HEK293 (cell line): ENCODE measurements at regions not wholly inside any gene's neighbourhood (a gene's known extent, or its start where the extent isn't known, plus 50 kb on each side); places are given as distances from the start of the nearest gene placed in this dataset.

Experiments
- GLI4 ChIP-seq: fragments of 450-650 bp; formaldehyde crosslinking; IDR thresholded peaks from 2 replicates; pipeline ENCODE4 v1.5.1; 2016; ENCODE audit warnings: missing biosample characterization, missing genetic modification characterization
- TCF7L2 ChIP-seq: IDR thresholded peaks from 2 replicates; pipeline ENCODE4 v1.6.1; 2011; ENCODE audit warnings: low read depth, mild to moderate bottlenecking, inconsistent platforms, low read length, moderate library complexity, borderline replicate concordance
- YY1 ChIP-seq: fragments of 450-650 bp; formaldehyde crosslinking; IDR thresholded peaks from 2 replicates; pipeline ENCODE4 v1.5.1; 2018; ENCODE audit warnings: missing biosample characterization, missing genetic modification characterization
- ZIC2 ChIP-seq: fragments of 450-650 bp; formaldehyde crosslinking; IDR thresholded peaks from 2 replicates; pipeline ENCODE4 v1.5.1; 2016; ENCODE audit warnings: missing biosample characterization, missing genetic modification characterization
- ZNF211 ChIP-seq: fragments of 450-650 bp; formaldehyde crosslinking; IDR thresholded peaks from 2 replicates; pipeline ENCODE4 v1.5.1; 2016; ENCODE audit warnings: low read depth, missing biosample characterization, missing genetic modification characterization
- ZNF311 ChIP-seq: fragments of 450-650 bp; formaldehyde crosslinking; IDR thresholded peaks from 2 replicates; pipeline ENCODE4 v1.5.1; 2017; ENCODE audit warnings: missing biosample characterization, missing genetic modification characterization, borderline replicate concordance
- ZNF843 ChIP-seq: fragments of 450-650 bp; formaldehyde crosslinking; IDR thresholded peaks from 2 replicates; pipeline ENCODE4 v1.5.1; 2016; ENCODE audit warnings: missing biosample characterization, missing genetic modification characterization
- TF ChIP-seq, protein P1 (sequence below): fragments of 450-650 bp; formaldehyde crosslinking; IDR thresholded peaks from 2 replicates; pipeline ENCODE4 v1.5.1; 2016; ENCODE audit warnings: missing biosample characterization, missing genetic modification characterization
- TF ChIP-seq, protein P2 (sequence below): sonication (generic); formaldehyde crosslinking; IDR thresholded peaks from 2 replicates; pipeline ENCODE4 v1.8.1; 2022; ENCODE audit warnings: mild to moderate bottlenecking, moderate library complexity, missing genetic modification reagents
- TF ChIP-seq, protein P3 (sequence below): fragments of 450-650 bp; formaldehyde crosslinking; IDR thresholded peaks from 2 replicates; pipeline ENCODE4 v1.5.1; 2016; ENCODE audit warnings: missing biosample characterization, missing genetic modification characterization
- TF ChIP-seq, protein P4 (sequence below): fragments of 450-650 bp; formaldehyde crosslinking; IDR thresholded peaks from 2 replicates; pipeline ENCODE4 v1.5.1; 2016; ENCODE audit warnings: missing biosample characterization, missing genetic modification characterization
- TF ChIP-seq, protein P5 (sequence below): fragments of 450-650 bp; formaldehyde crosslinking; IDR thresholded peaks from 2 replicates; pipeline ENCODE4 v1.5.1; 2016; ENCODE audit warnings: missing biosample characterization, missing genetic modification characterization

DNA sequence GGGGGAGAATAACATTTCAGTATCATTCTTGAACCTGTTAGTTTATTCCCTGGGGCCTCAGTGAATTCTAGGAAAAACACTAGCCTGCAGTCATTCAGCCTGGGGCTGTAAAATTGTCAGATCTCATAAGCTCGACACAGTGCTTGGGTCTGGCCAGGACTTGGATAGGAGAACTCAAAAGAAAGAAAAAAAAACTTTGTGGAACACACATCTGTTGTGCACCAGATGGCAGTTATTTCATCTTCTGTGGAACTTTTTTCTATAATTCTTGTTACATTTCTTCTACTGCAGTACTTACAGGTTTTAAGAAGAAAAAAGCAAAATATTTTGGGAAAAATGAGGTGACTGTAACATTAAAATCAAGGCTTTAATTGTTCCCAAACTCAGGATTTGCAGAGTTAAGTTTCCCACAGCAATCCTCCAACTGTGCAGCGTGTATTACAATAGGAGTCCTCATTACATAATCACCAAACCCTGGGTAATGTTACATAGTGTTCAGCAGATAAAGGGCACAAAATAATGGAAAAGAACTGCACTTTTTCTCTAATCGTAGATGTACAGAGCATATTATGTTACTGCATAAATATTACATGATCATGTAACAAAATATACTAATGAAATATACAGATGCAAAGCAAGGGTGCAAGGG lies 531.1 kb upstream of the CITED2 start:
- TF ChIP-seq YY1 (no peak), ZNF843 (no peak), GLI4 (tag by site-specific recombination) (no peak), ZNF311 (tag by site-specific recombination) (no peak), TCF7L2 (no peak), ZIC2 (tag by site-specific recombination) (no peak), ZNF211 (tag by site-specific recombination) (no peak)
- TF ChIP-seq, protein P1, sequence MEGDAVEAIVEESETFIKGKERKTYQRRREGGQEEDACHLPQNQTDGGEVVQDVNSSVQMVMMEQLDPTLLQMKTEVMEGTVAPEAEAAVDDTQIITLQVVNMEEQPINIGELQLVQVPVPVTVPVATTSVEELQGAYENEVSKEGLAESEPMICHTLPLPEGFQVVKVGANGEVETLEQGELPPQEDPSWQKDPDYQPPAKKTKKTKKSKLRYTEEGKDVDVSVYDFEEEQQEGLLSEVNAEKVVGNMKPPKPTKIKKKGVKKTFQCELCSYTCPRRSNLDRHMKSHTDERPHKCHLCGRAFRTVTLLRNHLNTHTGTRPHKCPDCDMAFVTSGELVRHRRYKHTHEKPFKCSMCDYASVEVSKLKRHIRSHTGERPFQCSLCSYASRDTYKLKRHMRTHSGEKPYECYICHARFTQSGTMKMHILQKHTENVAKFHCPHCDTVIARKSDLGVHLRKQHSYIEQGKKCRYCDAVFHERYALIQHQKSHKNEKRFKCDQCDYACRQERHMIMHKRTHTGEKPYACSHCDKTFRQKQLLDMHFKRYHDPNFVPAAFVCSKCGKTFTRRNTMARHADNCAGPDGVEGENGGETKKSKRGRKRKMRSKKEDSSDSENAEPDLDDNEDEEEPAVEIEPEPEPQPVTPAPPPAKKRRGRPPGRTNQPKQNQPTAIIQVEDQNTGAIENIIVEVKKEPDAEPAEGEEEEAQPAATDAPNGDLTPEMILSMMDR (tag by site-specific recombination): no peak
- TF ChIP-seq, protein P2, sequence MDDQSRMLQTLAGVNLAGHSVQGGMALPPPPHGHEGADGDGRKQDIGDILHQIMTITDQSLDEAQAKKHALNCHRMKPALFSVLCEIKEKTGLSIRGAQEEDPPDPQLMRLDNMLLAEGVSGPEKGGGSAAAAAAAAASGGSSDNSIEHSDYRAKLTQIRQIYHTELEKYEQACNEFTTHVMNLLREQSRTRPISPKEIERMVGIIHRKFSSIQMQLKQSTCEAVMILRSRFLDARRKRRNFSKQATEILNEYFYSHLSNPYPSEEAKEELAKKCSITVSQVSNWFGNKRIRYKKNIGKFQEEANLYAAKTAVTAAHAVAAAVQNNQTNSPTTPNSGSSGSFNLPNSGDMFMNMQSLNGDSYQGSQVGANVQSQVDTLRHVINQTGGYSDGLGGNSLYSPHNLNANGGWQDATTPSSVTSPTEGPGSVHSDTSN (CRISPR knock-in tag): no peak
- TF ChIP-seq, protein P3, sequence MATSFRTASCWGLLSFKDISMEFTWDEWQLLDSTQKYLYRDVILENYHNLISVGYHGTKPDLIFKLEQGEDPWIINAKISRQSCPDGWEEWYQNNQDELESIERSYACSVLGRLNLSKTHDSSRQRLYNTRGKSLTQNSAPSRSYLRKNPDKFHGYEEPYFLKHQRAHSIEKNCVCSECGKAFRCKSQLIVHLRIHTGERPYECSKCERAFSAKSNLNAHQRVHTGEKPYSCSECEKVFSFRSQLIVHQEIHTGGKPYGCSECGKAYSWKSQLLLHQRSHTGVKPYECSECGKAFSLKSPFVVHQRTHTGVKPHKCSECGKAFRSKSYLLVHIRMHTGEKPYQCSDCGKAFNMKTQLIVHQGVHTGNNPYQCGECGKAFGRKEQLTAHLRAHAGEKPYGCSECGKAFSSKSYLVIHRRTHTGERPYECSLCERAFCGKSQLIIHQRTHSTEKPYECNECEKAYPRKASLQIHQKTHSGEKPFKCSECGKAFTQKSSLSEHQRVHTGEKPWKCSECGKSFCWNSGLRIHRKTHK (tag by site-specific recombination): no peak
- TF ChIP-seq, protein P4, sequence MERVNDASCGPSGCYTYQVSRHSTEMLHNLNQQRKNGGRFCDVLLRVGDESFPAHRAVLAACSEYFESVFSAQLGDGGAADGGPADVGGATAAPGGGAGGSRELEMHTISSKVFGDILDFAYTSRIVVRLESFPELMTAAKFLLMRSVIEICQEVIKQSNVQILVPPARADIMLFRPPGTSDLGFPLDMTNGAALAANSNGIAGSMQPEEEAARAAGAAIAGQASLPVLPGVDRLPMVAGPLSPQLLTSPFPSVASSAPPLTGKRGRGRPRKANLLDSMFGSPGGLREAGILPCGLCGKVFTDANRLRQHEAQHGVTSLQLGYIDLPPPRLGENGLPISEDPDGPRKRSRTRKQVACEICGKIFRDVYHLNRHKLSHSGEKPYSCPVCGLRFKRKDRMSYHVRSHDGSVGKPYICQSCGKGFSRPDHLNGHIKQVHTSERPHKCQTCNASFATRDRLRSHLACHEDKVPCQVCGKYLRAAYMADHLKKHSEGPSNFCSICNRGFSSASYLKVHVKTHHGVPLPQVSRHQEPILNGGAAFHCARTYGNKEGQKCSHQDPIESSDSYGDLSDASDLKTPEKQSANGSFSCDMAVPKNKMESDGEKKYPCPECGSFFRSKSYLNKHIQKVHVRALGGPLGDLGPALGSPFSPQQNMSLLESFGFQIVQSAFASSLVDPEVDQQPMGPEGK: no peak
- TF ChIP-seq, protein P5, sequence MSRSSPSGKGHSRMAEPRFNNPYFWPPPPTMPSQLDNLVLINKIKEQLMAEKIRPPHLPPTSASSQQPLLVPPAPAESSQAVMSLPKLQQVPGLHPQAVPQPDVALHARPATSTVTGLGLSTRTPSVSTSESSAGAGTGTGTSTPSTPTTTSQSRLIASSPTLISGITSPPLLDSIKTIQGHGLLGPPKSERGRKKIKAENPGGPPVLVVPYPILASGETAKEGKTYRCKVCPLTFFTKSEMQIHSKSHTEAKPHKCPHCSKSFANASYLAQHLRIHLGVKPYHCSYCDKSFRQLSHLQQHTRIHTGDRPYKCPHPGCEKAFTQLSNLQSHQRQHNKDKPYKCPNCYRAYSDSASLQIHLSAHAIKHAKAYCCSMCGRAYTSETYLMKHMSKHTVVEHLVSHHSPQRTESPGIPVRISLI: no peak
